SK-N-SH (cell line): ENCODE measurements at regions not wholly inside any gene's neighbourhood (a gene's known extent, or its start where the extent isn't known, plus 50 kb on each side); places are given as distances from the start of the nearest gene placed in this dataset.

Experiments used
- CTCF ChIA-PET: fragments of 300-600, 350-600 bp; formaldehyde crosslinking; extraction: SDS; loops from one replicate; lab custom pipeline; 2021; lab: Yijun Ruan, JAX
- POLR2A ChIA-PET: fragments of 350-600 bp; sonication (Branson Sonifier 250); formaldehyde crosslinking; extraction: SDS; loops from one replicate; lab custom pipeline; 2020; ENCODE audit warnings: antibody characterized with exemption, inconsistent platforms; lab: Yijun Ruan, JAX
- DNase-seq: peaks from one replicate; pipeline ENCODE4 v3.0.0; 2012
- H2AFZ ChIP-seq: fragments of 200-600 bp; sonication (generic); 2 replicates; pipeline ENCODE4 v1.8.1; 2016; ENCODE audit warnings: antibody characterized with exemption, mild to moderate bottlenecking, low read depth
- H3F3A ChIP-seq: fragments of 200-600 bp; sonication (generic); replicated peaks from 2 replicates; pipeline ENCODE3; 2016; ENCODE audit warnings: antibody characterized with exemption, mild to moderate bottlenecking; ENCODE audit not compliant: insufficient read depth
- H3K27ac ChIP-seq, 2 experiments: fragments of 200-500 bp in 1 of 2; fragments of 200-600 bp in 1 of 2; sonication (Bioruptor generic) in 1 of 2; sonication (generic), shearing (Covaris generic) in 1 of 2; 2 replicates each; pipeline versions ENCODE4 v1.5.1 to v1.6.1; 2014 to 2016; ENCODE audit warnings: low read depth in 2 of 2, inconsistent platforms in 1 of 2, low read length in 1 of 2, mild to moderate bottlenecking in 1 of 2, mixed read lengths in 1 of 2
- H3K27me3 ChIP-seq: fragments of 200-600 bp; sonication (generic), shearing (Covaris generic); 2 replicates; pipeline ENCODE4 v1.6.1; 2016; ENCODE audit warnings: mixed run types; ENCODE audit not compliant: insufficient read depth
- H3K36me3 ChIP-seq, 2 experiments: fragments of 200-500 bp in 1 of 2; fragments of 200-600 bp in 1 of 2; sonication (Bioruptor generic) in 1 of 2; sonication (generic) in 1 of 2; replicated peaks in 1 of 2; 2 replicates each; pipeline versions ENCODE3 to v1.5.1; 2014 to 2016; ENCODE audit warnings: low read length in 1 of 2, mild to moderate bottlenecking in 1 of 2; ENCODE audit not compliant: insufficient read depth in 2 of 2, control insufficient read depth in 1 of 2
- H3K4me1 ChIP-seq, 2 experiments: fragments of 200-500 bp in 1 of 2; fragments of 200-600 bp in 1 of 2; sonication (Bioruptor generic) in 1 of 2; sonication (generic), shearing (Covaris generic) in 1 of 2; 2 replicates each; pipeline versions ENCODE4 v1.5.1 to v1.6.1; 2014 to 2016; ENCODE audit warnings: low read depth in 1 of 2, low read length in 1 of 2, mixed run types in 1 of 2; ENCODE audit not compliant: insufficient read depth in 2 of 2, control insufficient read depth in 1 of 2
- H3K4me2 ChIP-seq: fragments of 200-600 bp; sonication (generic), shearing (Covaris generic); 2 replicates; pipeline ENCODE4 v1.6.1; 2017; ENCODE audit warnings: mixed run types
- H3K4me3 ChIP-seq, 2 experiments: fragments of 200-500 bp in 1 of 2; fragments of 200-600 bp in 1 of 2; sonication (Bioruptor generic) in 1 of 2; sonication (generic), shearing (Covaris generic) in 1 of 2; 2 replicates each; pipeline versions ENCODE4 v1.5.1 to v1.8.1; 2014 to 2016; ENCODE audit warnings: low read depth in 2 of 2, inconsistent platforms in 1 of 2, low read length in 1 of 2, mild to moderate bottlenecking in 1 of 2, mixed read lengths in 1 of 2, moderate library complexity in 1 of 2
- H3K79me2 ChIP-seq: fragments of 200-600 bp; sonication (generic); 2 replicates; pipeline ENCODE4 v1.8.1; 2017; ENCODE audit warnings: mild to moderate bottlenecking; ENCODE audit not compliant: insufficient read depth
- H3K9ac ChIP-seq: fragments of 200-600 bp; sonication (generic); 2 replicates; pipeline ENCODE4 v1.6.1; 2017; ENCODE audit warnings: mixed run types
- H3K9me2 ChIP-seq: fragments of 200-600 bp; sonication (generic); 2 replicates; pipeline ENCODE4 v1.6.1; 2017; ENCODE audit warnings: mixed run types
- H3K9me3 ChIP-seq: fragments of 200-600 bp; sonication (generic); 2 replicates; pipeline ENCODE4 v1.6.1; 2017; ENCODE audit warnings: mixed run types, mild to moderate bottlenecking, moderate library complexity
- H4K20me1 ChIP-seq: fragments of 200-600 bp; sonication (generic); 2 replicates; pipeline ENCODE4 v1.6.1; 2017; ENCODE audit warnings: mild to moderate bottlenecking, mixed run types; ENCODE audit not compliant: insufficient read depth
- CTCF ChIP-seq: fragments of 200-600 bp; sonication (generic); IDR thresholded peaks from 2 replicates; pipeline ENCODE4 v1.6.1; 2017; ENCODE audit warnings: antibody characterized with exemption, mild to moderate bottlenecking, moderate library complexity
- EZH2phosphoT487 ChIP-seq: fragments of 200-600 bp; sonication (generic); IDR thresholded peaks from 2 replicates; pipeline ENCODE4 v1.6.1; 2017; ENCODE audit warnings: low read depth, mixed run types, mild to moderate bottlenecking, antibody characterized with exemption, moderate library complexity, borderline replicate concordance
- FOXM1 ChIP-seq: IDR thresholded peaks from 2 replicates; pipeline ENCODE4 v1.4.0; 2012; ENCODE audit warnings: low read depth, mild to moderate bottlenecking
- GATA2 ChIP-seq: sonication (generic); formaldehyde crosslinking; IDR thresholded peaks from 2 replicates; pipeline ENCODE4 v1.5.0; 2020; ENCODE audit warnings: mild to moderate bottlenecking, missing genetic modification reagents
- MEF2A ChIP-seq: IDR thresholded peaks from 2 replicates; pipeline ENCODE4 v1.4.0; 2012; ENCODE audit warnings: low read depth, borderline replicate concordance
- RCOR1 ChIP-seq: fragments of 150-350 bp; IDR thresholded peaks from 2 replicates; pipeline ENCODE4 v1.6.1; 2017; ENCODE audit warnings: antibody characterized with exemption, low read length
- REST ChIP-seq: IDR thresholded peaks from 2 replicates; pipeline ENCODE4 v1.6.1; 2012; ENCODE audit warnings: mild to moderate bottlenecking, low read depth, low read length, moderate library complexity
- RFX5 ChIP-seq: IDR thresholded peaks from 2 replicates; pipeline ENCODE4 v1.6.1; 2012; ENCODE audit warnings: mild to moderate bottlenecking, improper control_type of control experiment, low read length
- SIN3A ChIP-seq: IDR thresholded peaks from 2 replicates; pipeline ENCODE4 v1.6.1; 2012; ENCODE audit warnings: low read depth, mild to moderate bottlenecking, low read length, moderate library complexity, borderline replicate concordance
- USF2 ChIP-seq: fragments of 150-350 bp; IDR thresholded peaks from 2 replicates; pipeline ENCODE4 v1.6.1; 2017; ENCODE audit warnings: antibody characterized with exemption, low read length, low read depth, borderline replicate concordance
- WGBS: methylation state at CpG from one replicate; pipeline ENCODE4 v1.1.6; 2017; ENCODE audit warnings: low lambda C conversion rate; 5-methylcytosine and 5-hydroxymethylcytosine counted together

- Histone ChIP-seq H3K36me3 (no peaks in the 10 kb centered on the region), H3F3A (no peaks in the 10 kb centered on the region), H3K9ac (no peak overlapping the region), H3K4me1 (peaks cover 0 to 11% of the 10 kb centered on the region in 2 experiments; a peak in 1 of 4 replicates), H2AFZ (no peak overlapping the region), H3K9me2 (no peaks in the 10 kb centered on the region), H3K27ac (no peak overlapping the region), H3K79me2 (no peaks in the 10 kb centered on the region), H3K4me3 (no peak overlapping the region), H4K20me1 (no peaks in the 10 kb centered on the region), H3K4me2 (no peak overlapping the region), H3K27me3 (no peaks in the 10 kb centered on the region), H3K9me3 (no peaks in the 10 kb centered on the region)
- DNase-seq = no peak
- WGBS = 69% methylated on average over 9 of the region's 14 CpGs
- POLR2A ChIA-PET = no interaction called here
- CTCF ChIA-PET = interaction anchor here (0.7 to 1.5 kb wide), 2 partner anchors 14 to 15 kb away, joined by 3 to 4 read pairs; no protein-coding TSS in a partner anchor
- TF ChIP-seq RFX5 = no peak
- no peak for TF ChIP-seq SIN3A
- TF ChIP-seq RCOR1 = no peak
These were observed 435.4 kb downstream of the PTPRU start for GRCh38 chr1:29671446-29672356.

GRCh38 chr1:29670752-29671151 lies 434.4 kb downstream of the PTPRU start:
- Histone ChIP-seq H3K9me3 (no peaks in the 10 kb centered on the region), H3K79me2 (no peaks in the 10 kb centered on the region), H3K4me2 (no peak overlapping the region), H3K9ac (no peak overlapping the region), H3K27ac (no peak overlapping the region), H3K36me3 (no peaks in the 10 kb centered on the region), H2AFZ (no peak overlapping the region), H3K4me1 (peaks cover 0 to 10% of the 10 kb centered on the region in 2 experiments; a peak in 1 of 4 replicates), H4K20me1 (no peaks in the 10 kb centered on the region), H3F3A (no peaks in the 10 kb centered on the region), H3K4me3 (no peak overlapping the region), H3K9me2 (no peaks in the 10 kb centered on the region), H3K27me3 (no peaks in the 10 kb centered on the region)
- DNase-seq = no peak
- WGBS = 50% methylated on average over 2 of the region's 7 CpGs
- no peak for TF ChIP-seq RFX5
- no peak for TF ChIP-seq CTCF
- no peak for TF ChIP-seq REST
- no peak for TF ChIP-seq GATA2
- TF ChIP-seq MEF2A = no peak
- no peak for TF ChIP-seq EZH2phosphoT487
- TF ChIP-seq USF2 = no peak
- TF ChIP-seq FOXM1 = no peak
- CTCF ChIA-PET = interaction anchor here (1.5 kb wide), 1 partner anchor 14 kb away, joined by 4 read pairs; no protein-coding TSS in a partner anchor
- POLR2A ChIA-PET = no interaction called here
